Peyer's patch (tissue), 4 donors: ENCODE measurements at regions not wholly inside any gene's neighbourhood (a gene's known extent, or its start where the extent isn't known, plus 50 kb on each side); places are given as distances from the start of the nearest gene placed in this dataset.
"Not testable (repeated sequence)": the region's sequence is repeated elsewhere in the genome, so short reads cannot be mapped to it uniquely, and the experiment has no call there.

ENCODE experiments used
- DNase-seq, 3 donors: peaks; one replicate each; pipeline ENCODE4 v3.0.0-alpha.2; 2017 to 2019
- H3K27ac ChIP-seq, 4 donors: fragments of 200-600 bp; sonication (generic); one replicate each; pipeline ENCODE4 v1.5.1; 2016 to 2019
- H3K27me3 ChIP-seq, 2 donors: fragments of 200-600 bp; sonication (generic); one replicate each; pipeline ENCODE4 v1.5.1; 2019
- H3K36me3 ChIP-seq, 3 donors: fragments of 200-600 bp; sonication (generic); one replicate each; pipeline ENCODE4 v1.5.1; 2016 to 2019
- H3K4me1 ChIP-seq, 4 donors: fragments of 200-600 bp; sonication (generic); one replicate each; pipeline ENCODE4 v1.5.1; 2016 to 2019
- H3K4me3 ChIP-seq, 4 donors: fragments of 200-600 bp; sonication (generic); 1 replicate in 3 of 4; 2 replicates in 1 of 4; pipeline ENCODE4 v1.5.1; 2016 to 2019; ENCODE audit warnings: mild to moderate bottlenecking in 1 of 4
- H3K9me3 ChIP-seq, 4 donors: fragments of 200-600 bp; sonication (generic); one replicate each; pipeline ENCODE4 v1.5.1; 2016 to 2019; ENCODE audit warnings: mild to moderate bottlenecking in 1 of 4
- CTCF ChIP-seq, 6 experiments: fragments of 450-650 bp in 4 of 6; fragments of 200-600 bp in 2 of 6; sonication (generic) in 1 of 6; IDR thresholded peaks; one replicate each; pipeline ENCODE4 v1.5.1; 2017 to 2019; ENCODE audit warnings: antibody characterized with exemption in 6 of 6, mild to moderate bottlenecking in 3 of 6, moderate library complexity in 1 of 6
- POLR2A ChIP-seq, 2 donors: fragments of 450-650 bp; IDR thresholded peaks; one replicate each; pipeline ENCODE4 v1.5.1; 2017; ENCODE audit warnings: antibody characterized with exemption in 2 of 2, mild to moderate bottlenecking in 2 of 2, moderate library complexity in 2 of 2

GRCh38 chr11:134660416-134660815 lies 248.4 kb upstream of the B3GAT1 start:
- H3K27ac ChIP-seq, result no peak overlapping the region
- TF ChIP-seq POLR2A (IDR thresholded peaks at IDR 0.05), result no peak
- DNase-seq, result no peak
- no peaks in the 10 kb centered on the region for H3K4me1 ChIP-seq
- H3K36me3 ChIP-seq, result no peaks in the 10 kb centered on the region
- H3K27me3 ChIP-seq, result no peaks in the 10 kb centered on the region
- H3K9me3 ChIP-seq, result no peaks in the 10 kb centered on the region
- H3K4me3 ChIP-seq, result no peak overlapping the region

- Histone ChIP-seq H3K27me3 (no peaks in the 10 kb centered on the region), H3K36me3 (no peaks in the 10 kb centered on the region), H3K4me3 (no peak overlapping the region), H3K27ac (no peak overlapping the region), H3K4me1 (no peaks in the 10 kb centered on the region), H3K9me3 (no peaks in the 10 kb centered on the region)
- no peak for TF ChIP-seq CTCF (IDR thresholded peaks at IDR 0.05)
- TF ChIP-seq POLR2A (IDR thresholded peaks at IDR 0.05), result no peak
- DNase-seq, result peak in 1 of 3 donors; percentile 21
Observed at GRCh38 chr11:134659882-134660281, 247.8 kb upstream of the B3GAT1 start.

GRCh38 chr11:134658481-134659225 lies 246.6 kb upstream of the B3GAT1 start:
- no peaks in the 10 kb centered on the region for H3K27me3 ChIP-seq

GRCh38 chr11:134657631-134658030 lies 245.6 kb upstream of the B3GAT1 start:
- no peaks in the 10 kb centered on the region for H3K4me1 ChIP-seq
- no peaks in the 10 kb centered on the region for H3K27me3 ChIP-seq
- H3K36me3 ChIP-seq, result no peaks in the 10 kb centered on the region
- H3K27ac ChIP-seq, result no peak overlapping the region
- H3K9me3 ChIP-seq, result no peaks in the 10 kb centered on the region
- peak in 1 of 3 donors; percentile 21 for DNase-seq
- no peak overlapping the region for H3K4me3 ChIP-seq
- TF ChIP-seq CTCF (IDR thresholded peaks at IDR 0.05), result no peak

More at GRCh38 chr11:134658481-134659225, 246.6 kb upstream of the B3GAT1 start:
- Histone ChIP-seq H3K27ac (no peak overlapping the region), H3K4me1 (no peaks in the 10 kb centered on the region), H3K4me3 (no peak overlapping the region), H3K36me3 (no peaks in the 10 kb centered on the region), H3K9me3 (no peaks in the 10 kb centered on the region)
- TF ChIP-seq POLR2A (IDR thresholded peaks at IDR 0.05) (no peak), CTCF (IDR thresholded peaks at IDR 0.05) (no peak)
- peak in 1 of 3 donors; percentile 24 for DNase-seq

- peak in 1 of 3 donors; percentile 27 for DNase-seq
- Histone ChIP-seq H3K9me3 (no peaks in the 10 kb centered on the region), H3K27ac (no peak overlapping the region), H3K4me3 (no peak overlapping the region), H3K36me3 (no peaks in the 10 kb centered on the region), H3K27me3 (no peaks in the 10 kb centered on the region), H3K4me1 (no peaks in the 10 kb centered on the region)
- TF ChIP-seq CTCF (IDR thresholded peaks at IDR 0.05), result no peak
- TF ChIP-seq POLR2A (IDR thresholded peaks at IDR 0.05), result no peak
Observed at GRCh38 chr11:134656861-134657540, 245.0 kb upstream of the B3GAT1 start.

GRCh38 chr11:134656086-134656840 lies 244.2 kb upstream of the B3GAT1 start:
- not testable (repeated sequence) for H3K4me1 ChIP-seq, H3K4me3 ChIP-seq, H3K27me3 ChIP-seq, H3K27ac ChIP-seq, H3K9me3 ChIP-seq, H3K36me3 ChIP-seq
- DNase-seq, result peak in 2 of 3 donors; percentile 19 to 22
